Osteoblast (primary cell): ENCODE measurements at regions not wholly inside any gene's neighbourhood (a gene's known extent, or its start where the extent isn't known, plus 50 kb on each side); places are given as distances from the start of the nearest gene placed in this dataset.

Experiments
- DNase-seq: peaks from one replicate; pipeline ENCODE4 v3.0.0; 2011; ENCODE audit warnings: low spot score, mixed read lengths; ENCODE audit not compliant: insufficient read length; ENCODE audit errors: missing footprints
- H2AFZ ChIP-seq: 2 replicates; pipeline ENCODE4 v1.6.0; 2011; ENCODE audit warnings: mild to moderate bottlenecking, low read length
- H3K27ac ChIP-seq: 2 replicates; pipeline ENCODE4 v1.5.1; 2011; ENCODE audit warnings: mild to moderate bottlenecking, low read depth, low read length, moderate library complexity
- H3K27me3 ChIP-seq: 2 replicates; pipeline ENCODE4 v1.6.0; 2012; ENCODE audit warnings: mild to moderate bottlenecking, control low read depth, inconsistent platforms, low read length, moderate library complexity; ENCODE audit not compliant: insufficient read depth
- H3K36me3 ChIP-seq: 2 replicates; pipeline ENCODE4 v1.5.1; 2011; ENCODE audit warnings: mild to moderate bottlenecking, low read length, control low read depth, moderate library complexity; ENCODE audit not compliant: insufficient read depth
- H3K4me1 ChIP-seq: 2 replicates; pipeline ENCODE4 v1.5.1; 2011; ENCODE audit warnings: mild to moderate bottlenecking, low read length, control low read depth, moderate library complexity; ENCODE audit not compliant: insufficient read depth
- H3K4me2 ChIP-seq: 2 replicates; pipeline ENCODE4 v1.6.0; 2011; ENCODE audit warnings: mild to moderate bottlenecking, low read length; ENCODE audit not compliant: insufficient read depth
- H3K4me3 ChIP-seq: fragments of 200-600 bp; sonication (generic); 3 replicates; pipeline ENCODE4 v1.5.1; 2012; ENCODE audit warnings: mild to moderate bottlenecking, low read length, inconsistent platforms; ENCODE audit not compliant: insufficient read depth
- H3K79me2 ChIP-seq: 2 replicates; pipeline ENCODE4 v1.6.0; 2012; ENCODE audit warnings: mild to moderate bottlenecking, low read length, control low read depth, inconsistent platforms; ENCODE audit not compliant: insufficient read depth
- H3K9me3 ChIP-seq: 2 replicates; pipeline ENCODE4 v1.5.1; 2011; ENCODE audit warnings: low read depth, low read length, control low read depth
- H4K20me1 ChIP-seq: 2 replicates; pipeline ENCODE4 v1.6.0; 2012; ENCODE audit warnings: mild to moderate bottlenecking, low read length, control low read depth; ENCODE audit not compliant: insufficient read depth
- CTCF ChIP-seq: IDR thresholded peaks from 2 replicates; pipeline ENCODE4 v1.5.1; 2011; ENCODE audit warnings: mild to moderate bottlenecking, low read depth, low read length, moderate library complexity; ENCODE audit errors: extremely low read depth

GRCh38 chr3:675846-676245 lies 417.0 kb upstream of the CNTN6 start:
- no peaks in the 10 kb centered on the region for H3K27me3 ChIP-seq
- H3K27ac ChIP-seq, result no peak overlapping the region
- TF ChIP-seq CTCF, result no peak
- peaks cover 3% of the 10 kb centered on the region for H3K9me3 ChIP-seq
- H3K4me3 ChIP-seq, result no peak overlapping the region
- H3K79me2 ChIP-seq, result no peaks in the 10 kb centered on the region
- no peaks in the 10 kb centered on the region for H3K36me3 ChIP-seq
- DNase-seq, result no peak
- H4K20me1 ChIP-seq, result no peaks in the 10 kb centered on the region
- no peaks in the 10 kb centered on the region for H3K4me1 ChIP-seq
- no peak overlapping the region for H2AFZ ChIP-seq
- H3K4me2 ChIP-seq, result no peak overlapping the region

GRCh38 chr3:683770-684169 lies 409.1 kb upstream of the CNTN6 start:
- no peak overlapping the region for H2AFZ ChIP-seq
- H3K9me3 ChIP-seq, result no peaks in the 10 kb centered on the region
- no peaks in the 10 kb centered on the region for H3K4me1 ChIP-seq
- H4K20me1 ChIP-seq, result no peaks in the 10 kb centered on the region
- no peaks in the 10 kb centered on the region for H3K79me2 ChIP-seq
- H3K4me2 ChIP-seq, result no peak overlapping the region
- H3K4me3 ChIP-seq, result no peak overlapping the region
- no peaks in the 10 kb centered on the region for H3K27me3 ChIP-seq
- TF ChIP-seq CTCF, result no peak
- no peak overlapping the region for H3K27ac ChIP-seq
- H3K36me3 ChIP-seq, result no peaks in the 10 kb centered on the region
- no peak for DNase-seq

GRCh38 chr3:690770-691169 lies 402.1 kb upstream of the CNTN6 start:
- no peak overlapping the region for H3K27ac ChIP-seq
- no peak for TF ChIP-seq CTCF
- no peaks in the 10 kb centered on the region for H3K4me1 ChIP-seq
- H2AFZ ChIP-seq, result no peak overlapping the region
- no peaks in the 10 kb centered on the region for H3K36me3 ChIP-seq
- H3K9me3 ChIP-seq, result no peaks in the 10 kb centered on the region
- no peaks in the 10 kb centered on the region for H4K20me1 ChIP-seq
- no peaks in the 10 kb centered on the region for H3K79me2 ChIP-seq
- DNase-seq, result no peak
- H3K27me3 ChIP-seq, result no peaks in the 10 kb centered on the region
- H3K4me3 ChIP-seq, result no peak overlapping the region
- H3K4me2 ChIP-seq, result no peak overlapping the region

- no peak for DNase-seq
- Histone ChIP-seq H2AFZ (no peak overlapping the region), H3K27me3 (no peaks in the 10 kb centered on the region), H3K4me2 (no peak overlapping the region), H4K20me1 (no peaks in the 10 kb centered on the region), H3K27ac (no peak overlapping the region), H3K4me1 (no peaks in the 10 kb centered on the region), H3K79me2 (no peaks in the 10 kb centered on the region), H3K4me3 (no peak overlapping the region), H3K36me3 (no peaks in the 10 kb centered on the region), H3K9me3 (peaks cover 2% of the 10 kb centered on the region)
- TF ChIP-seq CTCF, result no peak
Measured at GRCh38 chr3:700514-700913, 392.3 kb upstream of the CNTN6 start.
